ENCODE measurements at regions not wholly inside any gene's neighbourhood (a gene's known extent, or its start where the extent isn't known, plus 50 kb on each side); places are given as distances from the start of the nearest gene placed in this dataset.

DNA sequence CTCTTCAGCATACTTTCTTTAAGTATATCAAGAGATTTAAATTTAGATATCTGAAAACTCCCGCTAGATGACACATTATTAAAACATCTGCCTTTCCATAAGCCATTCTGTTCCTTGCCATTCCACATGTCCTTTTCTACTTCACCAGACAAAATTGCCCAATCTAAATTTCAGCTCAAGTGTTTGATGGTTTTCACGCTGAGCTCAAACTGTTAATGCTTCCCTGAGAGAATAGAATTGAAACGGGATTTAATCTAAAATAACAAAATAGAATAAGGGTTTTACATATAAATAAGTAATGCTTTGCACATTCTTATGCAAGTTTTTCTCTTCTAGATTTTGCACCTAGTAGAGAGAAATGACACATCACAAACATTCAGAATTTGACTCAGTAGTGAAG lies 764.5 kb upstream of the TENM3 start:
- Histone ChIP-seq H3K4me1 (no peaks in the 10 kb centered on the region), H3K27ac (no peak overlapping the region), H3K27me3 (no peaks in the 10 kb centered on the region), H3K36me3 (no peaks in the 10 kb centered on the region), H3K9me3 (no peaks in the 10 kb centered on the region), H3K4me3 (no peak overlapping the region)
- TF ChIP-seq, protein P1, sequence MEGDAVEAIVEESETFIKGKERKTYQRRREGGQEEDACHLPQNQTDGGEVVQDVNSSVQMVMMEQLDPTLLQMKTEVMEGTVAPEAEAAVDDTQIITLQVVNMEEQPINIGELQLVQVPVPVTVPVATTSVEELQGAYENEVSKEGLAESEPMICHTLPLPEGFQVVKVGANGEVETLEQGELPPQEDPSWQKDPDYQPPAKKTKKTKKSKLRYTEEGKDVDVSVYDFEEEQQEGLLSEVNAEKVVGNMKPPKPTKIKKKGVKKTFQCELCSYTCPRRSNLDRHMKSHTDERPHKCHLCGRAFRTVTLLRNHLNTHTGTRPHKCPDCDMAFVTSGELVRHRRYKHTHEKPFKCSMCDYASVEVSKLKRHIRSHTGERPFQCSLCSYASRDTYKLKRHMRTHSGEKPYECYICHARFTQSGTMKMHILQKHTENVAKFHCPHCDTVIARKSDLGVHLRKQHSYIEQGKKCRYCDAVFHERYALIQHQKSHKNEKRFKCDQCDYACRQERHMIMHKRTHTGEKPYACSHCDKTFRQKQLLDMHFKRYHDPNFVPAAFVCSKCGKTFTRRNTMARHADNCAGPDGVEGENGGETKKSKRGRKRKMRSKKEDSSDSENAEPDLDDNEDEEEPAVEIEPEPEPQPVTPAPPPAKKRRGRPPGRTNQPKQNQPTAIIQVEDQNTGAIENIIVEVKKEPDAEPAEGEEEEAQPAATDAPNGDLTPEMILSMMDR (IDR thresholded peaks at IDR 0.05) = no peak
- no peak for DNase-seq
- intact Hi-C loops (cut with DNase I) = no loop called here
- ATAC-seq = no peak

DNA sequence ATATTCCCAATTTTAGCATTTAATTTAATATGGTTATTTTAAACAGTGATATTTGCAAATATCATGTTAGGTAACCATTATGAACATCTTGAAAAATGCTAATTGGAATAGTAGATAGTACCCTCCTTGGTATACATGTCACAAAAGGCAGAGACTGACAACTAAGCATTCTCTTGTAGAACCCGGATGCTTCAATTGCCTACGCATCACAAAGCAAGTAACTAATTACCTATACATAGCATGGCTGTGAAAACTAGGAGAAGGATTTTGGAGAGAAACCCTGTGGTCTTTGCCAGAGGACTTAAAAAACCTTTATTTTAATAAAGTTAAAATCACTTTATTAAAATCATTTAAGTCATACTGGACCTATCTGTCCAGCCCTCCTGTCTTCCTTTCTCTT lies 764.1 kb upstream of the TENM3 start:
- TF ChIP-seq, protein P1 (IDR thresholded peaks at IDR 0.05) = no peak
- no peaks in the 10 kb centered on the region for H3K36me3 ChIP-seq
- no peak for ATAC-seq
- intact Hi-C loops (cut with DNase I) = no loop called here
- H3K4me3 ChIP-seq = no peak overlapping the region
- H3K27ac ChIP-seq = no peak overlapping the region
- H3K9me3 ChIP-seq = no peaks in the 10 kb centered on the region
- H3K27me3 ChIP-seq = no peaks in the 10 kb centered on the region
- no peaks in the 10 kb centered on the region for H3K4me1 ChIP-seq
- DNase-seq = no peak

DNA sequence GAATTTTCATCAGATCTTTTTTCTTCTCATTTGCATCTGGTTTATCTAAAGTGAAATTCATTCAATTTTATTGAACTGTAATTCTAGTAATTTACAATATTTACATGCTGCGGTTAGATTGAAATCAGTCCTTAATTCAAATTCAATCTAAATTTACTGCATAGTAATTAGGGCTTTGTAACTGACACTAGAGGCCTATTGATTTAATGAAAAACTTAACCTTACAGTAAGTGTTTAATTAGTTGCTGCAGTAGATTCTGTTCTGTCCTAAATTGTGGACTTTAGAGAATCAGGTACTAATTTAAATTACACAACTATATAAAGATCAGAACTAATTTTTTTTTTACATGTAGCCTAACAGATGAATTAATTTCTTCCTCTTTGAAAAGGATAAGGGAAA lies 758.8 kb upstream of the TENM3 start:
- Histone ChIP-seq H3K4me1 (no peaks in the 10 kb centered on the region), H3K9me3 (no peaks in the 10 kb centered on the region), H3K27me3 (no peaks in the 10 kb centered on the region), H3K36me3 (no peaks in the 10 kb centered on the region), H3K4me3 (no peak overlapping the region), H3K27ac (no peak overlapping the region)
- intact Hi-C loops (cut with DNase I) = no loop called here
- DNase-seq (no peak), ATAC-seq (no peak)
- TF ChIP-seq, protein P1 (IDR thresholded peaks at IDR 0.05) = no peak

DNA sequence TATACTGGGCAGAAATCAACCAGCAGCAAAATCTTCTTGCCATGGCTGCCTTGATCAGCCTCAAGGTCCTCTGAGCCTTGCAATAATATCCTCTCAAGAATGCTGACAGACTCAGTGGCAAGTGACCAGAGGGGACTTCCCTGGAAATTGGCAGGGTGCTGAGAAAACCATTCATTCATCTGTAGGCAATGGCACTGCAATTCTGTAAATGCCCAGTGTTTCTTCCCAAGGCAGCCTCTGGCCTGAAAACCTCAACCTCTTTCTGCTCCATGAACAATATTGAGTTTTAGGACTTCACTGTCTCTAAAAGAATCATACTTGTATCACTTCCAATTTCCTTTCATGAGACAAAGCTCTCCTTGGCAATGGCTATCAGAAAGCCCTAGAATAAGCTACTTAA lies 754.3 kb upstream of the TENM3 start:
- Histone ChIP-seq H3K36me3 (no peaks in the 10 kb centered on the region), H3K9me3 (no peaks in the 10 kb centered on the region), H3K27me3 (no peaks in the 10 kb centered on the region), H3K4me3 (no peak overlapping the region), H3K4me1 (no peaks in the 10 kb centered on the region), H3K27ac (no peak overlapping the region)
- TF ChIP-seq, protein P1 (IDR thresholded peaks at IDR 0.05) = no peak
- intact Hi-C loops (cut with DNase I) = no loop called here
- DNase-seq (no peak), ATAC-seq (no peak)

DNA sequence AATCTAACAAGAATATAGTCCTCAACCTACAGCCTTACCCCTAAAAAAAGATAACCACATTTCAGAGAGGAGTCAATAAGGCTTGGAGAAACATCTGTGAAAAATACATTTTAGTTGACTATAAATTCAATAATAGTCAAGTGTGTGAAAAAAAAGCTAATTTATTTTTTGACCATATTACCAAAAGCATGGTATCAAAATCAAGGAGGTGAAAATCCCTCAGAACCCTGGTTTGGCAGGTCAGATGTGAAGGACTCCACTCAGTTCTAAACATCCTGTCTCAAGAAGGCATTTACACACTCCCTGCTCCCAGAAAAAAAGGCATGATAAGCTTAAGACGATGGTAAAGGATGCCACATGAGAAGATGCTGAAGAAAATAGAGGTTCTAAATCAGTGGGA lies 745.1 kb upstream of the TENM3 start:
- Histone ChIP-seq H3K27ac (no peak overlapping the region), H3K9me3 (no peaks in the 10 kb centered on the region), H3K4me3 (no peak overlapping the region), H3K4me1 (no peaks in the 10 kb centered on the region), H3K36me3 (no peaks in the 10 kb centered on the region), H3K27me3 (no peaks in the 10 kb centered on the region)
- ATAC-seq (no peak), DNase-seq (no peak)
- intact Hi-C loops (cut with DNase I) = no loop called here
- TF ChIP-seq, protein P1 (IDR thresholded peaks at IDR 0.05) = no peak

DNA sequence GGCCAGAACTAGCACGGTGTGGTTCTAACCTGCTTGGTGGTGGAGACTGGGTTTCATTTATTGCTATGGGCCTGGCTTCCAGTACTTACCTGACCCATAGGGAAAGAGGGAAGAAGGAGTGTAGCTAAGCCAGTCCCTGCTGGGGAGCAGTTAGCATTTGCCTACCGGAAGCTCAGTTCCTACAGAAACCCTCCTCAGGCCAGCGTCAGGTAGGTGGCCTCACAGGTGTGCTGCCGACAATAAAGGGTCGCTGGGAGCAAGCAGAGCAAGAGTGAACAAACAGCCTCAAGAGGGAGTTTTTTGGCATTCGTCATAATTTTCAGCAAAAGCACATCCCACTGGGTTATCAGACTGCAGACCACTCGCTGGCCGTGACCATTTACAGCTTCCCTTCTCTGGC lies 740.6 kb upstream of the TENM3 start:
- no peak for DNase-seq
- Histone ChIP-seq H3K4me3 (no peak overlapping the region), H3K27ac (no peak overlapping the region), H3K36me3 (no peaks in the 10 kb centered on the region), H3K27me3 (no peaks in the 10 kb centered on the region), H3K9me3 (no peaks in the 10 kb centered on the region), H3K4me1 (no peaks in the 10 kb centered on the region)
- no peak for ATAC-seq
- TF ChIP-seq, protein P1 (IDR thresholded peaks at IDR 0.05) = no peak
- intact Hi-C loops (cut with DNase I) = no loop called here
